ES-I3 (cell line): ENCODE measurements at regions not wholly inside any gene's neighbourhood (a gene's known extent, or its start where the extent isn't known, plus 50 kb on each side); places are given as distances from the start of the nearest gene placed in this dataset.

ENCODE experiments used
- H3K36me3 ChIP-seq: 2 replicates; pipeline ENCODE4 v1.6.1; 2013; ENCODE audit warnings: mild to moderate bottlenecking, low read length, control low read depth, moderate library complexity; ENCODE audit not compliant: insufficient read depth
- H3K4me1 ChIP-seq: 2 replicates; pipeline ENCODE4 v1.6.1; 2013; ENCODE audit warnings: mild to moderate bottlenecking, control low read depth, low read length; ENCODE audit not compliant: insufficient read depth
- H3K9ac ChIP-seq: 2 replicates; pipeline ENCODE4 v1.6.1; 2013; ENCODE audit warnings: low read depth, mild to moderate bottlenecking, low read length, moderate library complexity
- H3K9me3 ChIP-seq: 2 replicates; pipeline ENCODE4 v1.6.1; 2013; ENCODE audit warnings: mild to moderate bottlenecking, low read length, moderate library complexity; ENCODE audit not compliant: control insufficient read depth, insufficient read depth

DNA sequence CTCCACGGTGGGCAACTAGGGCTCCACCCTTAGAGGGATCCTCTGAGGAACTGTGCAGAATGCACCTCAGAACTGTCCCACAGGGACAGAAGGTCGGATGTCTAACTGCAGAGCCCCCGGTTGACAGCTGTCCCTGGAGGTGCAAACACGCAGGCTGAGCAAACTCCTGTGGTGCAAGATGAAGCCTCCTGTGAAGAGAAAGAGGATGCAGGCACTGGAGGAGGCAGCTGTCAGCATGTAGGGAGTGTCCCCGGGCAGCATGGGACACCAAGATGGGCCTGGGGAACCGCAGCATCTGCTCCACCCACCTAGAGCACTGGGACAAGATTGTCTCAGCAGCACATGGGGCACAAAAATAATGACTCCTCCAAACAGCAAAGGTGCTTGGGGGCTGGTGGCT is 258.9 kb downstream of the ABHD5 start:
- H3K9me3 ChIP-seq = no peaks in the 10 kb centered on the region
- H3K4me1 ChIP-seq = no peaks in the 10 kb centered on the region
- no peak overlapping the region for H3K9ac ChIP-seq
- no peaks in the 10 kb centered on the region for H3K36me3 ChIP-seq

DNA sequence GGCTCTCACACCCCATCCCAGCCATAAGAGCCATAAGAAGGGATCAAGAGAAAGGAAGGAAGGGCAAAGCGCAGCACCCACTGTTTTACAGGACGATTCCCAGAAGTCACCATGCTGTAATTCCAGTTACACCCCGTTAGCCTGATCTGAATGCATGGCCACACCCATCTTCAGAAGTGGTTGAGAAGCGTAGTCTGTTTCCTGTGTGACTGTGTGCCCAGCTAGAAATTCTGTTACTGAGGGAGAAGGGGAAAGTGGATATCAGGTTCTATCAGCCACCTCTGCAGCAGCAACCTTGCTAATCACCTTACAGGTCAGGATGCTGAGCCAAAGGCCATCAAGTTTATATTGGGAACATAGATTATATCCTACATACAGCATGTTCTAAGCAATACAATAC is 260.0 kb downstream of the ABHD5 start:
- no peak overlapping the region for H3K9ac ChIP-seq
- no peaks in the 10 kb centered on the region for H3K9me3 ChIP-seq
- no peaks in the 10 kb centered on the region for H3K4me1 ChIP-seq
- no peaks in the 10 kb centered on the region for H3K36me3 ChIP-seq

DNA sequence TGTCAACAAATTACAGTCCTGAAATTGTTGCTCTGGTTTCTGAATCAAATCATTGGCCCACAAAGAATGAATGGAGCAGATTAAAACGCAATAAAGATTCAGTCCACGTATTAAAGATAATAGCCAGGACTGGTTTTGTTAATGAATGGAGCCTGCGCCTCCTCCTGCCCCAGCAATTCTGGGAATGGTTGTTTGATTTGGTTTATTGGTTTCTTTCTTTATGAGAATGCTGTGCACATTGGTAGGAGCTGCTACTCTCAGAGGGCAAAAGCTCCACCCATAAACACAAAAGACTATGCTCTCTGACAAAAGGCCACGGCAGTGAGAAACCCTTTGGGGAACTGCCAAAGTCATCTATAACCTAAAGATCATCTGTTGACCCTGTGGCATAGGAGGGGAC is 261.1 kb downstream of the ABHD5 start:
- H3K9me3 ChIP-seq = no peaks in the 10 kb centered on the region
- H3K4me1 ChIP-seq = no peaks in the 10 kb centered on the region; the same call in 1 of the 2 replicates
- no peak overlapping the region for H3K9ac ChIP-seq
- no peaks in the 10 kb centered on the region for H3K36me3 ChIP-seq

DNA sequence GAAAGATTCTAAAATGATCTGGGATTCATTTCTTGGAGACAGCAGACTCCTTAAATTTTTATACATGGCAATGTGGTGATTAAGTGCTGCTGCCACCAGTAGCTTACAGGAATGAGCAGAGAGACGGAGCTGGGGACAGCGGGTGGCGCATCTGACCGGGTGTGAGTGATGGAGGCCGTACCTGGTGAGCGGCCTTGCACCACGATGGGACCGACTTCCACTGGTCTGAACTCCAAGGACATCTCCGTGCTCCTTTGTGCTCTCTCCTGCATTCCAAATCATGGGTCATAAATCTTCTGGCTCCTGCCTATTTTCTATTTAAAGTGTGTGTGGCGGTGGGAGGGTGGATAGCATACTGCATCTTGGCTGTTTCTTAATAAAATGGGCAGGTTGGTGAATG is 262.6 kb downstream of the ABHD5 start:
- Histone ChIP-seq H3K36me3 (no peaks in the 10 kb centered on the region), H3K4me1 (no peaks in the 10 kb centered on the region; the same call in 1 of the 2 replicates), H3K9me3 (no peaks in the 10 kb centered on the region), H3K9ac (no peak overlapping the region)

DNA sequence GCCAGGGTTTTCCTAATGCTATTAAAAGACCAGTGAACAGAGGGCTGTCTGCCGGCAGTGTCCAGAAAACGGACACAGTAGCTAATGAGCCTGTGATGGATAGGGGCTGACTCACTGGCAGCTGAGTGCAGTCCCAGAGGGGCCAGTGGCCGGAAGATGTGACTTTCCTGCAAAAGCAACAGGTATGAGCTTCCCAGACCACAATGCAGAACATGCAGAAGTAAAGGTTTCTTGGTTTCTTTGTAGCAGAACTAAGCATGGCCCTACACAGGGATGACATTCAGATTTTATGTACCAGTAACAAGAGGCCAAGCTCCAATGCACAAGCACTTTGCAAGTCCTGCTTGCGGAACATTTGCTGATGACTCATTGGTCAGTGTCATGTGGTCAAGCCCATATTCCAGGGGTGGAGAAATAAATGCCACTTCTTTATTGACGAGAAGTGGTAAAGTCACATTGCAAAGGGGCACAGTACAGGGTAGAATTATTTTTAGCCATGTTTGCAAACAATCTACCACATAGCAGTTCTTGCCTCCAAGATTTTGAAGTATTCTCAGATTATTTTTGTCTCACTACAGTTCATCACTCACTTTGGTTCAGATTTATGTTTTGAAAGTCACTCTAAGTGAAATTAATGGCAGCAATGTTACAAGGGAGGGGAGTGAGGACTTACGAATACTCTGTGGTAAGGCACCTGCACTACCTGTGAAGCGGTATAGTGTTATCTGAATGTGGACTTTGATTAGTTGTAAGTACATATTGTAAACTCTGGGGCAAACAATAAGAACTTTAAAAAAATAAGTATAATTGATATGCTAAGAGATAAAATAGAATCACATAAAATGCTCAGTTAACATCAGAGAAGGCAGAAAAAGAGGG is 263.3 kb downstream of the ABHD5 start:
- no peaks in the 10 kb centered on the region for H3K36me3 ChIP-seq
- no peaks in the 10 kb centered on the region for H3K9me3 ChIP-seq
- H3K4me1 ChIP-seq = no peaks in the 10 kb centered on the region; the same call in 1 of the 2 replicates
- no peak overlapping the region for H3K9ac ChIP-seq

DNA sequence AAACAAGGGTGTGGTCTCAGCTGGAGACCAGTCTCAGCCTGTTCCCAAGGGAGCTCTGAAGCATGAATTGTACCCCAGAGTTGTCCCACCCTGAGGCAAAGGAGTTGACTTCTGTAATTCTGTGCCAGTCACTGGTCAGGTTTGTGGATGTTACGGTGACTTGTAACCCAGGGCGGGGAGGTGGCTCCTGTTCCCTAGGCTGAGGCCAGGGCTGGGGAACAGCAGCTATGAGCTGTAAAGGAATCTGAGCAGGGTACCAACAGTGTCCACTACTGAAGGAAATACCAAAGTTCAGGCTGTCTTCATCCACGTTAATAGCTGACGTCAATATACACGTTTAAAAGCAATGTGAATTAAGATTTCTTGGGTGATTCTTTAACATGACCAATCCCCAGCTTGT is 266.2 kb downstream of the ABHD5 start:
- H3K9me3 ChIP-seq = no peaks in the 10 kb centered on the region
- no peak overlapping the region for H3K9ac ChIP-seq
- no peaks in the 10 kb centered on the region for H3K36me3 ChIP-seq
- peaks cover 6% of the 10 kb centered on the region for H3K4me1 ChIP-seq

DNA sequence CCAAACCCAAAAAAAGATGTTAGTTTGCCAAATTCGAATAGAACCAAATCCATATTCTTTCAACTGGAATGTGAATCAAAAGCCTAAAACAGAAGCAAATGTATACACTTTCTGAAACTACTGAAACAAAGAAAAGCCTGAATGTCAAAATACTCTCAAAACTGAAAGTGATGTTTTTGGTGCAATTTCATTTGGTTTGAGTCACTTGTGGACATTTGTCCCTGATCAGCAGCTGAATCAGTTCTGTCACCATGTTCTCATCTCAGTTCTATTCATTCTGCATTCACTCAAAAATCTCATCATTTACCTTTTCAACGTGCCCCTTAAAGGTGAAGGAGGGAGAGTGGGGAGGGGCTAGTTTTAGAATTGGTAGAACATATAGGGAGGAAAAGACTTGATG is 266.8 kb downstream of the ABHD5 start:
- H3K9ac ChIP-seq = no peak overlapping the region

DNA sequence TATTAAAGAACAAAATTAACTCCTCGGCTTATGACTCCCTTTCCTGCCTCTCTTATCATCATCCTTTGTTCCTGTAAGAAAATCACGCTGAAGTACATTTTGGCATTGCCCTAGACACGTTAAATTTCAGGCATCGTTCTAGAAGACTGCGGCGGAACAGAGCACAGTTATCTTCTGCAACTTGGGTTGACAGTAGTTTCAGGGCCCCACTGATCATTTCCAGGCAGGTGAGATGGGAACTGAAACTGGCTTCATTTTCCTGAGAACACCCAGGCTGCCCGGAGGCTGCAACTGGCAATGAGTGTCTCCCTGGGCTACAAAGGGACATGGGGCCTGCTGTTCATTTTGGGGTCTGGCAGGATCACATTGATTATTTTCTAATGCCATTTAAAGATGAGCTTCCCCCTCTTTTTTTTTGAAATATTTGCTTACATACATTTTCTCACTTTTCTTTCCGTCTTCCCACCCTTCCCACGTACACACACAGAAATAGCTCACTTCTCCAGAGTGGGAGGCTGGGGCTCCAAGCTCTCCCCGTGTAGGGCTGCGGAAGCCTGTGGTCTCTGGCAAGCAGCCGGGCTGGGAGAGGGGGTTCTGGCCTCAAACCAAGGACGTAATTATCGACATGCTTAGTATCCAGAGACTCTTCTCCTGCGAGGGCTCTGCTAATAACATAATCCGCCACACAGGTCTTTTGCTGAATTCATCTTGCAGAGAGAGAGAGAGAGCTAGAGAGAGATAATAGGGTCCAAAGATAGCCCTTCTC is 267.4 kb downstream of the ABHD5 start:
- H3K36me3 ChIP-seq = no peaks in the 10 kb centered on the region
- no peaks in the 10 kb centered on the region for H3K9me3 ChIP-seq
- H3K9ac ChIP-seq = no peak overlapping the region
- peaks cover 6% of the 10 kb centered on the region for H3K4me1 ChIP-seq

More for the DNA sequence above, 266.8 kb downstream of the ABHD5 start:
- no peaks in the 10 kb centered on the region for H3K9me3 ChIP-seq
- H3K36me3 ChIP-seq = no peaks in the 10 kb centered on the region
- peaks cover 6% of the 10 kb centered on the region for H3K4me1 ChIP-seq

DNA sequence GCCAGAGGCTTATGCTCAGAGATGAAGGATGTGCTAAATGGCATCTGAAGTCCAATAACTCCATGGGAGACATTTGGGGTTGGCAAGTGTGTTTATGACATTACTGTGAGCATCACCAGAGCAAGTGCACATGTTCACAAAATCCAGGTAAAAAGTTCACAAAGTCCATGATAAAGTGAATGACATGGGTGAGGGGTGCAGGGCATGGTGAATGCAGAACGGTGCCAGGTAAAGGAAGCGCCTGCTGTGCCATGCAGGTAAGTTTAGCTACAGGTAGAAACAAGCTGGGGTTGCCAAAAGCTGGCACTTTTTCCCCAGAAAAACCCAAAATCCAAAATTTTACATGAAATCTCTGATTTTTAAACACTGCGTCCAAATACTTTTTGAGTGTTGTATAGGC is 268.2 kb downstream of the ABHD5 start:
- Histone ChIP-seq H3K36me3 (no peaks in the 10 kb centered on the region), H3K4me1 (peaks cover 6% of the 10 kb centered on the region), H3K9ac (no peak overlapping the region), H3K9me3 (no peaks in the 10 kb centered on the region)

DNA sequence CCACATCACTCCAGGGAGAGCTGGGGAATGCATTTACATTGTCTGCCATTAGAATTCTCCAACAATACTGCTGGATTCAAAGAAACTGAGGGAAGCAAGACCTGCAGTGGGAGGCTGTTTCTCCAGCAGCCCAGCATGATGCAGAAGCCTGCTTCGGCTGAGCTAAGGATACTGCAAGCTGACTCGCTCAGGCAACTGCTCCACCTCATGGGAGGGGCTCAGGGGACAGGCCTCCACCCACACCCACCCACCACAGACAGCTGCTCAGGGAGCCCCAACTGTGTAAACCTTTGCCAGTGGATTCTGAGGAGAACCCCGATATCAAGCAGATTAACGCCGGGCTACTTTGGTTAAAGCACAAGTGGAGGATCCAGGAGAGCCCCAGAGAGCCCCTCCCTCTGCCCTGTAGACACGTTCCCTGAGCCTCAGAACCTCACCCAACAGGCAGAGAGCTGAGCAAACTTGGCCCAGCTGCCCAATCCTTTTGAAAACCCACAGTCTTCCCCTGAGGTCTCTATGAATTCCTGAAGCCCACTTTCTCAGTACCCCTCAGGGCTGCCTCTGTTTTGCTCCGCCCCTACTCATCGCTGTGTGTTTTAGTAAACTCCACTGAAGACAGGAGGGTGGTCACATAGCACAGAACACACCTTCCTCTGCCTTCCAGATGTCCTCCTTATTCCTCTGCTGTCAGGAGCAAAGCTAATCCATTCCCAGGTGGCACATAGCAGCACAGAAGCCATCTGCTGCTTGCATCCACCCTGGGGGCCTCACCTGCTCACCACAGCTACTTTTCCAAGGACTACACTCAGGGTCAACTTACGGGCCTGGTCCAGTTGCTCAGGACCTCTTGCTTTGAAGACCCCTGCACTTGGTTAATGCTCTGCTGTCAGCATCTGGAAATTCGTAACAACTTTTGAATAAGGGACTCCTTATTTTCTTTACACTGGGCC is 269.0 kb downstream of the ABHD5 start:
- peaks cover 6% of the 10 kb centered on the region for H3K4me1 ChIP-seq
- H3K9ac ChIP-seq = no peak overlapping the region
- H3K9me3 ChIP-seq = no peaks in the 10 kb centered on the region
- no peaks in the 10 kb centered on the region for H3K36me3 ChIP-seq

DNA sequence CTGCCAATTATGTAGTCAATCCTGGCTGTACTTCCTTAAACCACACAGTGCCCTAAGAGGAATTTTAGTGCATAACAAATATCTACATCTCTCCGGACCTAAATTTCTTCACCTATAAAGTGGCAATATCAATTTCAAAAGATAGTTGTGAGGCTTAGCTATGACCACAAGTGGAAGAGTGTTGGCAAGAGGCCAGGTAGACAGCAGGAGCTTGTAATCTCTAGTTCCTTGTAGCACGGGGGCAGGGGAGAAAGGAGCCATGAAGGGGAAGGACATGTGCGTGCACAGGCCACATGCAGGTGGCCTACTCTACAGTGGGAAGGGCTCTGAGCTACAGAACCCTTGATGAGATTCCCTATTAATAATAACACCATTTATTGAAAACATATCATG is 269.7 kb downstream of the ABHD5 start:
- peaks cover 6% of the 10 kb centered on the region for H3K4me1 ChIP-seq
- no peaks in the 10 kb centered on the region for H3K36me3 ChIP-seq
- H3K9me3 ChIP-seq = no peaks in the 10 kb centered on the region
- no peak overlapping the region for H3K9ac ChIP-seq

DNA sequence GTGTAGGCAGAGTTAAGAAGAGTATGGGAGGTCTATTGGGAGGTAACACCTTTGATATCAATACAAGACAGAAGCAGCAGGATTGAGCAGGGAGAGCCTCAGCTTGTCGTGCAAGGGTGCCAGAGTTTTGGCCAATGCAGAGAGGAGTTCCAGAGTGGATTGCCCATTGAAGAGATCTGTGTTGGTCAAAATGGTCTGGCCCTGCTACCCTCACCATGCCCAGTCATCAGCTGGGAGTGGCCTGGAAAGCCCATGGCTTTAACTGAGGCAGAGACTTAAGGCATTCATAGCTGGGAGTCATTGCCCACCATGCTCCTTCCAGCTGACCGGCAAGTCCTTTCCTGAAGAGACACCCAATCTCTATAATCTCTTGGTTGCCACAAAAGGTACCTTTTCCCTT is 271.3 kb downstream of the ABHD5 start:
- no peaks in the 10 kb centered on the region for H3K36me3 ChIP-seq
- no peak overlapping the region for H3K9ac ChIP-seq
- H3K9me3 ChIP-seq = no peaks in the 10 kb centered on the region
- peaks cover 6% of the 10 kb centered on the region for H3K4me1 ChIP-seq

DNA sequence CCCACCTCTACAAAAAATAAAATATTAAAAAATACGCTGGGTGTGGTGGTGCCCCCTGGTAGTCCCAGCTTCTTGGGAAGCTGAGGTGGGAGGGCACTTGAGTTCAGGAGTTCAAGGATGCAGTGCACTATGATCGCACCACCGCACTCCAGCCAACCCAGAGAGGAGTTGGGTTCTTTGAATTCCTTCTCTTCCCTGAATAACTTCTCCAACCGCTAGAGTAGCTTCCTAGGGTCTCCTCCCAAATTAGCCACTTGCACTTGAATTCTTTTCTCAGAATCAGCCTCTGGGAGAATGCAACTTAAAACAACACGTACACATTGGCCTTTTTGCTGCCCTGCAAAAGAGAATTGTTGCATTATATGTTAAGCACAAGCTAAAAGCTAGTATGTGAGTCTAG is 272.5 kb downstream of the ABHD5 start:
- Histone ChIP-seq H3K9me3 (no peaks in the 10 kb centered on the region), H3K36me3 (no peaks in the 10 kb centered on the region), H3K4me1 (peaks cover 12% of the 10 kb centered on the region), H3K9ac (no peak overlapping the region)

DNA sequence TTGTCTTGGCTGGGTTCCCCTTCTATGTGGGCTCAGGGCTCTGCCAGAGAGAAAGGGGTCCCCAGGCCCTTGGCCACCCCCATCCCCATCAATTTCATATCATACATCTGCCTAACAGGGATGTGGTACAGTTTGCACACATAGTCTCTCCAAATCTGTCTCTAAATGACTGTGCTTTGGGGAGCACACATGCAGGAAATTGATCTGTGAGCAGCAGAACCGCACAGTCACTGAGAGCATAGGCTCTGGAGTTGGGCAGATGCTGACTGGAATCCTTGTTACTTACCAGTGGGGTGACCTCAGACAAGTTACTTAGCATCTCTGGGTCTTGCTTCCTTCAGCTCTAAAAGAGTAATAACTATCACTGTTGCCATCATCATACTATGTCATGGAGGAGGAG is 273.9 kb downstream of the ABHD5 start:
- no peak overlapping the region for H3K9ac ChIP-seq
- no peaks in the 10 kb centered on the region for H3K36me3 ChIP-seq
- H3K9me3 ChIP-seq = no peaks in the 10 kb centered on the region
- peaks cover 18% of the 10 kb centered on the region for H3K4me1 ChIP-seq
